HepG2 (cell line): ENCODE measurements at regions not wholly inside any gene's neighbourhood (a gene's known extent, or its start where the extent isn't known, plus 50 kb on each side); places are given as distances from the start of the nearest gene placed in this dataset.
"Not testable (repeated sequence)": the region's sequence is repeated elsewhere in the genome, so short reads cannot be mapped to it uniquely, and the experiment has no call there.

ENCODE experiments used
- BHLHE40 ChIP-seq: IDR thresholded peaks from 2 replicates; pipeline ENCODE4 v1.6.1; 2011; ENCODE audit warnings: low read length, improper control_type of control experiment
- CEBPB ChIP-seq: IDR thresholded peaks from 2 replicates; pipeline ENCODE4 v1.6.1; 2011; ENCODE audit warnings: low read depth, low read length, improper control_type of control experiment, borderline replicate concordance
- CEBPG ChIP-seq: IDR thresholded peaks from 2 replicates; pipeline ENCODE4 v1.6.1; 2016
- CTCF ChIP-seq: sonication (generic); formaldehyde crosslinking; IDR thresholded peaks from 2 replicates; pipeline ENCODE4 v1.5.0; 2020; ENCODE audit warnings: mild to moderate bottlenecking, missing genetic modification reagents, moderate library complexity
- GATAD1 ChIP-seq: IDR thresholded peaks from 2 replicates; pipeline ENCODE4 v1.6.1; 2016; ENCODE audit warnings: missing genetic modification reagents, missing compliant biosample characterization
- HDAC6 ChIP-seq: fragments of 200-600 bp; sonication (generic); IDR thresholded peaks from 2 replicates; pipeline ENCODE4 v1.7.0; 2017; ENCODE audit warnings: mild to moderate bottlenecking, antibody characterized with exemption, low read length, low read depth
- POLR2A ChIP-seq, 2 experiments: IDR thresholded peaks; 2 replicates each; pipeline ENCODE4 v1.6.1; 2011; ENCODE audit warnings: low read depth in 2 of 2, low read length in 2 of 2, mild to moderate bottlenecking in 1 of 2, moderate library complexity in 1 of 2; ENCODE audit not compliant: insufficient read depth in 1 of 2
- TCF7L2 ChIP-seq: IDR thresholded peaks from 2 replicates; pipeline ENCODE4 v1.6.1; 2011; ENCODE audit warnings: mild to moderate bottlenecking, low read depth, low read length, moderate library complexity
- ZBTB20 ChIP-seq: sonication (generic); formaldehyde crosslinking; IDR thresholded peaks from 2 replicates; pipeline ENCODE4 v1.8.1; 2023; ENCODE audit warnings: missing genetic modification reagents, low read depth, mild to moderate bottlenecking, borderline replicate concordance
- ZKSCAN8 ChIP-seq: IDR thresholded peaks from 2 replicates; pipeline ENCODE4 v1.6.1; 2016; ENCODE audit warnings: borderline replicate concordance, missing genetic modification reagents, missing compliant biosample characterization
- ZNF605 ChIP-seq: sonication (generic); formaldehyde crosslinking; IDR thresholded peaks from 2 replicates; pipeline ENCODE4 v1.8.0; 2022; ENCODE audit warnings: mild to moderate bottlenecking, missing genetic modification reagents
- ZNF629 ChIP-seq: sonication (generic); formaldehyde crosslinking; conservative IDR thresholded peaks from 2 replicates; pipeline ENCODE4 v1.5.0; 2020; ENCODE audit warnings: missing genetic modification reagents

GRCh38 chr3:152774230-152774629, 60.7 kb upstream of the P2RY1 start:
- not testable (repeated sequence) for TF ChIP-seq ZNF629; ZBTB20 (CRISPR knock-in tag); CEBPG (CRISPR knock-in tag); TCF7L2; ZKSCAN8 (CRISPR knock-in tag); BHLHE40; GATAD1 (CRISPR knock-in tag); POLR2A (IDR thresholded peaks at IDR 0.05; ENCODE audit: insufficient read depth in 1 of 2, low read depth in 2 of 2, low read length in 2 of 2); HDAC6; CTCF (CRISPR knock-in tag); CEBPB; ZNF605 (CRISPR knock-in tag)
